ENCODE measurements at regions not wholly inside any gene's neighbourhood (a gene's known extent, or its start where the extent isn't known, plus 50 kb on each side); places are given as distances from the start of the nearest gene placed in this dataset.

DNA sequence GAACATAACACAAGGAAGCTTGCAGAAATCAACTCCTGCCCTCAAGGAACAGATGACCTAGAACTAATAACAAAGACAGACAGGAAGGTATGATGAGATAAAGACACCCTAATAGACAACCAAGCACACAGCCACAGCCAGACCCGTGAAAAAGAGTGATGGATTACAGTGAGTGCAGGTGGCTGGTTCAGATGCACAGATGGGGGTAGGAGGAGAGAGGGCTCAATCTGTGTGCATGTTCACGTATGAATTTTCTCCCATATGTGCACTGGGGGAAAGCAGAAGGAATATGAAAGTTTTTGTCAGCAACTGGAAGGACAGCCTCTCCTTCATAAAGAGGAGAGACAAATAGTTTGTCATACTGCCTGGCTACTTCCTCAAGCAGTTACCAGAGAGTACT lies 367.1 kb downstream of the PBX1 start:
- no peak for TF ChIP-seq SOX6 (IDR thresholded peaks at IDR 0.05)
- TF ChIP-seq, protein P1, sequence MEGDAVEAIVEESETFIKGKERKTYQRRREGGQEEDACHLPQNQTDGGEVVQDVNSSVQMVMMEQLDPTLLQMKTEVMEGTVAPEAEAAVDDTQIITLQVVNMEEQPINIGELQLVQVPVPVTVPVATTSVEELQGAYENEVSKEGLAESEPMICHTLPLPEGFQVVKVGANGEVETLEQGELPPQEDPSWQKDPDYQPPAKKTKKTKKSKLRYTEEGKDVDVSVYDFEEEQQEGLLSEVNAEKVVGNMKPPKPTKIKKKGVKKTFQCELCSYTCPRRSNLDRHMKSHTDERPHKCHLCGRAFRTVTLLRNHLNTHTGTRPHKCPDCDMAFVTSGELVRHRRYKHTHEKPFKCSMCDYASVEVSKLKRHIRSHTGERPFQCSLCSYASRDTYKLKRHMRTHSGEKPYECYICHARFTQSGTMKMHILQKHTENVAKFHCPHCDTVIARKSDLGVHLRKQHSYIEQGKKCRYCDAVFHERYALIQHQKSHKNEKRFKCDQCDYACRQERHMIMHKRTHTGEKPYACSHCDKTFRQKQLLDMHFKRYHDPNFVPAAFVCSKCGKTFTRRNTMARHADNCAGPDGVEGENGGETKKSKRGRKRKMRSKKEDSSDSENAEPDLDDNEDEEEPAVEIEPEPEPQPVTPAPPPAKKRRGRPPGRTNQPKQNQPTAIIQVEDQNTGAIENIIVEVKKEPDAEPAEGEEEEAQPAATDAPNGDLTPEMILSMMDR (IDR thresholded peaks at IDR 0.05 in 2 of 3, conservative IDR thresholded peaks at IDR 0.05 in 1 of 3; ENCODE audit: insufficient read depth in 2 of 3, low read depth in 1 of 3, low read length in 3 of 3): no peak
